GM23338 (cell line): ENCODE measurements at regions not wholly inside any gene's neighbourhood (a gene's known extent, or its start where the extent isn't known, plus 50 kb on each side); places are given as distances from the start of the nearest gene placed in this dataset.

ENCODE experiments used
- CTCF ChIP-seq, 2 experiments: fragments of 200-600 bp in 1 of 2; sonication (generic) in 1 of 2; conservative IDR thresholded peaks; 2 replicates each; pipeline versions ENCODE4 v1.5.1 to v1.6.1; 2016 to 2017; ENCODE audit warnings: antibody characterized with exemption in 2 of 2, low read depth in 2 of 2, mild to moderate bottlenecking in 2 of 2, moderate library complexity in 1 of 2
- EZH2 ChIP-seq: fragments of 200-600 bp; sonication (generic); IDR thresholded peaks from one replicate; pipeline ENCODE4 v1.8.0; 2017; ENCODE audit warnings: antibody characterized with exemption, mild to moderate bottlenecking, low read depth; ENCODE audit not compliant: unreplicated experiment
- EZH2phosphoT487 ChIP-seq: fragments of 200-600 bp; sonication (generic); IDR thresholded peaks from one replicate; pipeline ENCODE4 v1.8.1; 2018; ENCODE audit warnings: antibody characterized with exemption; ENCODE audit not compliant: unreplicated experiment
- JUNB ChIP-seq: IDR thresholded peaks from one replicate; pipeline ENCODE4 v1.6.1; 2016; ENCODE audit warnings: antibody characterized with exemption; ENCODE audit not compliant: unreplicated experiment
- POLR2AphosphoS5 ChIP-seq: IDR thresholded peaks from 2 replicates; pipeline ENCODE4 v1.6.1; 2016; ENCODE audit warnings: antibody characterized with exemption, low read depth
- REST ChIP-seq: IDR thresholded peaks from one replicate; pipeline ENCODE4 v1.6.1; 2018; ENCODE audit warnings: antibody characterized with exemption; ENCODE audit not compliant: unreplicated experiment
- STAT1 ChIP-seq: IDR thresholded peaks from one replicate; pipeline ENCODE4 v1.6.1; 2016; ENCODE audit warnings: antibody characterized with exemption; ENCODE audit not compliant: unreplicated experiment
- ZNF114 ChIP-seq: fragments of 250-450 bp; sonication (Bioruptor Pico); IDR thresholded peaks from 2 replicates; pipeline ENCODE4 v1.5.0; 2020; ENCODE audit warnings: mild to moderate bottlenecking, moderate library complexity

GRCh38 chr4:66486068-66486467, 815.8 kb upstream of the EPHA5 start:
- no peak for TF ChIP-seq EZH2phosphoT487
- TF ChIP-seq CTCF (conservative IDR thresholded peaks at IDR 0.05; ENCODE audit: low read depth in 2 of 2), result no peak
- no peak for TF ChIP-seq POLR2AphosphoS5
- no peak for TF ChIP-seq STAT1
- no peak for TF ChIP-seq REST
- TF ChIP-seq ZNF114 (CRISPR knock-in tag), result no peak
- TF ChIP-seq EZH2, result no peak
- no peak for TF ChIP-seq JUNB
